ENCODE measurements at regions not wholly inside any gene's neighbourhood (a gene's known extent, or its start where the extent isn't known, plus 50 kb on each side); places are given as distances from the start of the nearest gene placed in this dataset.

DNA sequence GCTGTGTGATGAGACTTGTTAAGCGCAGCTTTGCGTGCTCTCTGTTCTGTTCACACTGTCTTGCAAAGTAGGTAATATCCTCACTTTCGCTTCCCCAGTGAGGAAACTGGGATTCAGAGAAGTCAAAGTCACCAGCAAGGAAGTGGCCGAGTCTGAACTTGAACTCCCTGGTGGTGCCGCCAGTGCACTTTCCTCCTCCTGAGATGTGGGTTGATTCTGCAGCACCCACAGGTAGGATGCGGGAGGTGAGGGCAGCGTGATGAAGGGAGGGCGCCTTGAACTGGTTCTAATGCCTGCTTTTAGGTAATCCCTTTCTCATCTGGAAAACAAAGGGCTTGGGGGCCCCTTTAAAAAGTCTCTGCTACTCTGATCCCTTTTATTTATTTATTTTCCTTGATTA lies 54.9 kb upstream of the IGF1 start:
- Histone ChIP-seq H3K4me3 (no peak overlapping the region), H3K4me1 (peaks cover 21% of the 10 kb centered on the region), H3K9me3 (no peaks in the 10 kb centered on the region), H3K27me3 (no peaks in the 10 kb centered on the region), H3K27ac (peak overlapping the region; percentile 69), H3K36me3 (no peaks in the 10 kb centered on the region)
- intact Hi-C loops (cut with DNase I) = no loop called here
- TF ChIP-seq, protein P1, sequence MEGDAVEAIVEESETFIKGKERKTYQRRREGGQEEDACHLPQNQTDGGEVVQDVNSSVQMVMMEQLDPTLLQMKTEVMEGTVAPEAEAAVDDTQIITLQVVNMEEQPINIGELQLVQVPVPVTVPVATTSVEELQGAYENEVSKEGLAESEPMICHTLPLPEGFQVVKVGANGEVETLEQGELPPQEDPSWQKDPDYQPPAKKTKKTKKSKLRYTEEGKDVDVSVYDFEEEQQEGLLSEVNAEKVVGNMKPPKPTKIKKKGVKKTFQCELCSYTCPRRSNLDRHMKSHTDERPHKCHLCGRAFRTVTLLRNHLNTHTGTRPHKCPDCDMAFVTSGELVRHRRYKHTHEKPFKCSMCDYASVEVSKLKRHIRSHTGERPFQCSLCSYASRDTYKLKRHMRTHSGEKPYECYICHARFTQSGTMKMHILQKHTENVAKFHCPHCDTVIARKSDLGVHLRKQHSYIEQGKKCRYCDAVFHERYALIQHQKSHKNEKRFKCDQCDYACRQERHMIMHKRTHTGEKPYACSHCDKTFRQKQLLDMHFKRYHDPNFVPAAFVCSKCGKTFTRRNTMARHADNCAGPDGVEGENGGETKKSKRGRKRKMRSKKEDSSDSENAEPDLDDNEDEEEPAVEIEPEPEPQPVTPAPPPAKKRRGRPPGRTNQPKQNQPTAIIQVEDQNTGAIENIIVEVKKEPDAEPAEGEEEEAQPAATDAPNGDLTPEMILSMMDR (IDR thresholded peaks at IDR 0.05) = no peak
- TF ChIP-seq POLR2AphosphoS5 (IDR thresholded peaks at IDR 0.05; ENCODE audit: insufficient read depth in 1 of 2, low read depth in 1 of 2) (no peak), POLR2A (IDR thresholded peaks at IDR 0.05) (no peak)
- DNase-seq (ENCODE audit: extremely low spot score in 2 of 2) = no peak

DNA sequence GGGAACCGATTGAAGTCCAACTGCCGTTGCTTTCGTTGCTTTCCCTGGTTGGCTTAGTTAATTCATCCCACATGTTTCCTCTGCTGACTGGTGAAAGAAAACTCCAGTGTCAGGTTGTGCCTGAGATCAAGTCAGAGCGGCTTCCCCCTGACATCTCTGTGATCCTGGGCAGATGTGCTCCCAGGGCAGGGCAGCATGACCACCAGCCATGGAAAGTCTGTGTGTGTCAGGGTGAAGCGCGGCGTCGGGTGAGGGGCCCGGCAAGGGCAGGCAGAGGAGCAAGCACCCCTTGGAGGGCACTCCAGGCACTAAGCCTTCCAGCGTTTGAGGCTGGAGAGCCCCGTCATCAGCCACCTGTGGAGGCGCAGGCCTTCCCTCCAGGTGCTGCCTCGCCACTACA lies 54.5 kb upstream of the IGF1 start:
- H3K4me1 ChIP-seq = peaks cover 21% of the 10 kb centered on the region
- intact Hi-C loops (cut with DNase I) = no loop called here
- H3K27me3 ChIP-seq = no peaks in the 10 kb centered on the region
- peak in 1 of 2 donors; percentile 59 for TF ChIP-seq POLR2AphosphoS5 (IDR thresholded peaks at IDR 0.05; ENCODE audit: insufficient read depth in 1 of 2, low read depth in 1 of 2)
- no peak for TF ChIP-seq POLR2A (IDR thresholded peaks at IDR 0.05)
- TF ChIP-seq, protein P1 (IDR thresholded peaks at IDR 0.05) = no peak
- peak overlapping the region; percentile 69 for H3K27ac ChIP-seq
- H3K4me3 ChIP-seq = no peak overlapping the region
- no peaks in the 10 kb centered on the region for H3K36me3 ChIP-seq
- H3K9me3 ChIP-seq = no peaks in the 10 kb centered on the region
- no peak for DNase-seq (ENCODE audit: extremely low spot score in 2 of 2)

DNA sequence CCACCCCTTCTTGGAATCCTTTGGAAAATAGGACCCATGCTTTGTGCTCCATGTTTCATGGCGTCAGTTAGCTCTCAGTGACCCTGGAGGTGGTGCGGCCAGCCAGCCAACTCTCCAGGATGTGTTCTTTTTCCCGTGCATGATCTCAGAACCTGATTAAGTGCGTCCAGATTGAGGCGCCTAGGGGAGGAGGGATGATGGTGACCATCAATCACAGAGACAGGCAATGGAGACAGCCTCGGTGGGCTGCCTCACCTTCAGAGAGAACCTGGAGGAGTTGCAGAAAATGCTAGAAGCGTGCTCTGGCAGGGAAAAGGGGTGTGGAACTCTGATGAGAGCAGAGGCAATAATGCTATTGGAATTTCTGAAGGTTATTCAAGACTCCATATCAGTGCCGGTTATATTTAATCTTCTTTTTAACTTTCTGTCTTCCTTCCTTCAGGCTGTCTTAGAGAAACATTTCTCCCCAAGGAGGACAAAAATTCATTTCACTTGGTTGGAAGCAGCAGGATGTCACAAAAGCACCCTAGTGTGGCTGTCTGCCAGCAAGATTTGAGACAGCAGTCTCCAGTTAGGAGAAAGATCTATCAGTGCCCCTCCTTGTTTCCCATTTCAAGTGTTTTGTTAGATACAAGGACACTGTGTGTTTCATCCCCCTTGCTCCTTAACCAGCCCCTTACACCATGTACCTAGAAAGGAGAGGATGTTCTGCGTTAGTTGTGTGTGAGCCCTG lies 53.3 kb upstream of the IGF1 start:
- H3K9me3 ChIP-seq = no peaks in the 10 kb centered on the region
- H3K36me3 ChIP-seq = no peaks in the 10 kb centered on the region
- H3K27me3 ChIP-seq = no peaks in the 10 kb centered on the region
- peak overlapping the region; percentile 69 for H3K27ac ChIP-seq
- TF ChIP-seq POLR2A (IDR thresholded peaks at IDR 0.05) = no peak
- TF ChIP-seq, protein P1 (IDR thresholded peaks at IDR 0.05) = no peak
- TF ChIP-seq POLR2AphosphoS5 (IDR thresholded peaks at IDR 0.05; ENCODE audit: insufficient read depth in 1 of 2, low read depth in 1 of 2) = no peak
- no peak overlapping the region for H3K4me3 ChIP-seq
- DNase-seq (ENCODE audit: extremely low spot score in 2 of 2) = no peak
- intact Hi-C loops (cut with DNase I) = no loop called here
- peaks cover 21% of the 10 kb centered on the region for H3K4me1 ChIP-seq
